ENCODE measurements at regions not wholly inside any gene's neighbourhood (a gene's known extent, or its start where the extent isn't known, plus 50 kb on each side); places are given as distances from the start of the nearest gene placed in this dataset.

GRCh38 chr4:154049457-154050181 lies 260.7 kb upstream of the SFRP2 start:
- peak; percentile 36; the same call in 1 of the 3 replicates for ATAC-seq
- TF ChIP-seq SNAI2 (CRISPR knock-in tag; IDR thresholded peaks at IDR 0.05), result no peak
- no peak for TF ChIP-seq ZNF70 (CRISPR knock-in tag; IDR thresholded peaks at IDR 0.05)
- TF ChIP-seq CSDC2 (CRISPR knock-in tag; IDR thresholded peaks at IDR 0.05), result no peak
- no peak for TF ChIP-seq ZFP30 (CRISPR knock-in tag; IDR thresholded peaks at IDR 0.05)
- TF ChIP-seq ESRRG (CRISPR knock-in tag; IDR thresholded peaks at IDR 0.05), result no peak
- TF ChIP-seq ZFP3 (CRISPR knock-in tag; IDR thresholded peaks at IDR 0.05), result no peak
- TF ChIP-seq, protein P1, sequence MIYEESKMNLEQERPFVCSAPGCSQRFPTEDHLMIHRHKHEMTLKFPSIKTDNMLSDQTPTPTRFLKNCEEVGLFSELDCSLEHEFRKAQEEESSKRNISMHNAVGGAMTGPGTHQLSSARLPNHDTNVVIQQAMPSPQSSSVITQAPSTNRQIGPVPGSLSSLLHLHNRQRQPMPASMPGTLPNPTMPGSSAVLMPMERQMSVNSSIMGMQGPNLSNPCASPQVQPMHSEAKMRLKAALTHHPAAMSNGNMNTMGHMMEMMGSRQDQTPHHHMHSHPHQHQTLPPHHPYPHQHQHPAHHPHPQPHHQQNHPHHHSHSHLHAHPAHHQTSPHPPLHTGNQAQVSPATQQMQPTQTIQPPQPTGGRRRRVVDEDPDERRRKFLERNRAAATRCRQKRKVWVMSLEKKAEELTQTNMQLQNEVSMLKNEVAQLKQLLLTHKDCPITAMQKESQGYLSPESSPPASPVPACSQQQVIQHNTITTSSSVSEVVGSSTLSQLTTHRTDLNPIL (CRISPR knock-in tag; IDR thresholded peaks at IDR 0.05; ENCODE audit: low read depth), result no peak
- no peak for TF ChIP-seq ISL1 (CRISPR knock-in tag; IDR thresholded peaks at IDR 0.05)

GRCh38 chr4:154047733-154048132 lies 258.9 kb upstream of the SFRP2 start:
- ATAC-seq, result no peak
- TF ChIP-seq, protein P2, sequence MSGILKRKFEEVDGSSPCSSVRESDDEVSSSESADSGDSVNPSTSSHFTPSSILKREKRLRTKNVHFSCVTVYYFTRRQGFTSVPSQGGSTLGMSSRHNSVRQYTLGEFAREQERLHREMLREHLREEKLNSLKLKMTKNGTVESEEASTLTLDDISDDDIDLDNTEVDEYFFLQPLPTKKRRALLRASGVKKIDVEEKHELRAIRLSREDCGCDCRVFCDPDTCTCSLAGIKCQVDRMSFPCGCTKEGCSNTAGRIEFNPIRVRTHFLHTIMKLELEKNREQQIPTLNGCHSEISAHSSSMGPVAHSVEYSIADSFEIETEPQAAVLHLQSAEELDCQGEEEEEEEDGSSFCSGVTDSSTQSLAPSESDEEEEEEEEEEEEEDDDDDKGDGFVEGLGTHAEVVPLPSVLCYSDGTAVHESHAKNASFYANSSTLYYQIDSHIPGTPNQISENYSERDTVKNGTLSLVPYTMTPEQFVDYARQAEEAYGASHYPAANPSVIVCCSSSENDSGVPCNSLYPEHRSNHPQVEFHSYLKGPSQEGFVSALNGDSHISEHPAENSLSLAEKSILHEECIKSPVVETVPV (CRISPR knock-in tag; IDR thresholded peaks at IDR 0.05), result no peak
- no peak for TF ChIP-seq ZNF70 (CRISPR knock-in tag; IDR thresholded peaks at IDR 0.05)
- TF ChIP-seq TCF4 (CRISPR knock-in tag; IDR thresholded peaks at IDR 0.05; ENCODE audit: borderline replicate concordance), result no peak
- no peak for TF ChIP-seq ESRRG (CRISPR knock-in tag; IDR thresholded peaks at IDR 0.05)
- TF ChIP-seq, protein P3, sequence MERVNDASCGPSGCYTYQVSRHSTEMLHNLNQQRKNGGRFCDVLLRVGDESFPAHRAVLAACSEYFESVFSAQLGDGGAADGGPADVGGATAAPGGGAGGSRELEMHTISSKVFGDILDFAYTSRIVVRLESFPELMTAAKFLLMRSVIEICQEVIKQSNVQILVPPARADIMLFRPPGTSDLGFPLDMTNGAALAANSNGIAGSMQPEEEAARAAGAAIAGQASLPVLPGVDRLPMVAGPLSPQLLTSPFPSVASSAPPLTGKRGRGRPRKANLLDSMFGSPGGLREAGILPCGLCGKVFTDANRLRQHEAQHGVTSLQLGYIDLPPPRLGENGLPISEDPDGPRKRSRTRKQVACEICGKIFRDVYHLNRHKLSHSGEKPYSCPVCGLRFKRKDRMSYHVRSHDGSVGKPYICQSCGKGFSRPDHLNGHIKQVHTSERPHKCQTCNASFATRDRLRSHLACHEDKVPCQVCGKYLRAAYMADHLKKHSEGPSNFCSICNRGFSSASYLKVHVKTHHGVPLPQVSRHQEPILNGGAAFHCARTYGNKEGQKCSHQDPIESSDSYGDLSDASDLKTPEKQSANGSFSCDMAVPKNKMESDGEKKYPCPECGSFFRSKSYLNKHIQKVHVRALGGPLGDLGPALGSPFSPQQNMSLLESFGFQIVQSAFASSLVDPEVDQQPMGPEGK (CRISPR knock-in tag; IDR thresholded peaks at IDR 0.05; ENCODE audit: borderline replicate concordance), result no peak
- TF ChIP-seq, protein P1 (CRISPR knock-in tag; IDR thresholded peaks at IDR 0.05; ENCODE audit: low read depth), result no peak
- no peak for TF ChIP-seq RARB (CRISPR knock-in tag; IDR thresholded peaks at IDR 0.05)
- no peak for TF ChIP-seq CSDC2 (CRISPR knock-in tag; IDR thresholded peaks at IDR 0.05)
- TF ChIP-seq SNAI2 (CRISPR knock-in tag; IDR thresholded peaks at IDR 0.05), result no peak
- TF ChIP-seq BACH2 (CRISPR knock-in tag; IDR thresholded peaks at IDR 0.05; ENCODE audit: borderline replicate concordance), result no peak
- TF ChIP-seq GLIS3 (CRISPR knock-in tag; IDR thresholded peaks at IDR 0.05), result no peak
- no peak for TF ChIP-seq ZC3H10 (CRISPR knock-in tag; IDR thresholded peaks at IDR 0.05)
- no peak for TF ChIP-seq ISL1 (CRISPR knock-in tag; IDR thresholded peaks at IDR 0.05)

- TF ChIP-seq ZNF8 (CRISPR knock-in tag; IDR thresholded peaks at IDR 0.05), result no peak
- no peak for TF ChIP-seq CSDC2 (CRISPR knock-in tag; IDR thresholded peaks at IDR 0.05)
- TF ChIP-seq PPARA (CRISPR knock-in tag; IDR thresholded peaks at IDR 0.05; ENCODE audit: borderline replicate concordance), result no peak
- TF ChIP-seq ZC3H10 (CRISPR knock-in tag; IDR thresholded peaks at IDR 0.05), result no peak
- no peak for TF ChIP-seq TCF4 (CRISPR knock-in tag; IDR thresholded peaks at IDR 0.05; ENCODE audit: borderline replicate concordance)
- no peak for TF ChIP-seq ZNF565 (CRISPR knock-in tag; conservative IDR thresholded peaks at IDR 0.05; ENCODE audit: low read depth)
- no peak for TF ChIP-seq ARNTL (CRISPR knock-in tag; IDR thresholded peaks at IDR 0.05; ENCODE audit: borderline replicate concordance, low read depth)
- TF ChIP-seq ZFP30 (CRISPR knock-in tag; IDR thresholded peaks at IDR 0.05), result no peak
- TF ChIP-seq, protein P2 (CRISPR knock-in tag; IDR thresholded peaks at IDR 0.05), result no peak
- ATAC-seq, result no peak
Observed at GRCh38 chr4:154044742-154045485, 256.0 kb upstream of the SFRP2 start.

Measured in SK-N-SH treated with all-trans-retinoic acid at 6 μM for 48 hours (cell line).